ENCODE measurements at regions not wholly inside any gene's neighbourhood (a gene's known extent, or its start where the extent isn't known, plus 50 kb on each side); places are given as distances from the start of the nearest gene placed in this dataset.

GRCh38 chr4:63036159-63036866 lies 1372.9 kb downstream of the TECRL start:
- Histone ChIP-seq H3K4me3 (ENCODE audit: low read length) (no peak overlapping the region), H3K4me1 (ENCODE audit: low read length) (no peaks in the 10 kb centered on the region), H3K9ac (ENCODE audit: low read length) (no peak overlapping the region), H3K9me3 (replicated peaks; ENCODE audit: insufficient read depth, low read length) (no peaks in the 10 kb centered on the region), H3K27me3 (replicated peaks; ENCODE audit: insufficient read depth, low read length) (no peaks in the 10 kb centered on the region), H3K36me3 (replicated peaks; ENCODE audit: insufficient read depth, low read length) (no peaks in the 10 kb centered on the region), H3K9me2 (replicated peaks; ENCODE audit: insufficient read depth, low read length) (no peaks in the 10 kb centered on the region), H4K20me1 (ENCODE audit: insufficient read depth, low read length) (no peaks in the 10 kb centered on the region), H2AFZ (ENCODE audit: low read length) (no peak overlapping the region), H3K4me2 (ENCODE audit: low read depth, low read length) (no peak overlapping the region), H3K79me2 (ENCODE audit: low read length) (no peaks in the 10 kb centered on the region), H3F3A (ENCODE audit: insufficient read depth, low read length) (no peaks in the 10 kb centered on the region), H3K27ac (ENCODE audit: low read length) (no peak overlapping the region)
- DNase-seq: no peak
- TF ChIP-seq EZH2 (optimal IDR thresholded peaks at IDR 0.05; ENCODE audit: low read depth, low read length): no peak
- no peak for TF ChIP-seq CTCF (IDR thresholded peaks at IDR 0.05; ENCODE audit: low read length)
- no peak for TF ChIP-seq EZH2phosphoT487 (IDR thresholded peaks at IDR 0.05; ENCODE audit: low read length)

GRCh38 chr4:63029380-63029779 lies 1379.9 kb downstream of the TECRL start:
- H3F3A ChIP-seq (ENCODE audit: insufficient read depth, low read length): no peaks in the 10 kb centered on the region
- no peak overlapping the region for H3K4me3 ChIP-seq (ENCODE audit: low read length)
- H3K9me3 ChIP-seq (replicated peaks; ENCODE audit: insufficient read depth, low read length): no peaks in the 10 kb centered on the region
- H3K9me2 ChIP-seq (replicated peaks; ENCODE audit: insufficient read depth, low read length): no peaks in the 10 kb centered on the region
- no peak overlapping the region for H2AFZ ChIP-seq (ENCODE audit: low read length)
- H4K20me1 ChIP-seq (ENCODE audit: insufficient read depth, low read length): no peaks in the 10 kb centered on the region
- DNase-seq: no peak
- TF ChIP-seq EZH2phosphoT487 (IDR thresholded peaks at IDR 0.05; ENCODE audit: low read length) (no peak), CTCF (IDR thresholded peaks at IDR 0.05; ENCODE audit: low read length) (no peak), EZH2 (optimal IDR thresholded peaks at IDR 0.05; ENCODE audit: low read depth, low read length) (no peak)
- no peak overlapping the region for H3K4me2 ChIP-seq (ENCODE audit: low read depth, low read length)
- H3K9ac ChIP-seq (ENCODE audit: low read length): no peak overlapping the region
- no peak overlapping the region for H3K27ac ChIP-seq (ENCODE audit: low read length)
- H3K79me2 ChIP-seq (ENCODE audit: low read length): no peaks in the 10 kb centered on the region
- H3K27me3 ChIP-seq (replicated peaks; ENCODE audit: insufficient read depth, low read length): no peaks in the 10 kb centered on the region
- H3K4me1 ChIP-seq (ENCODE audit: low read length): no peaks in the 10 kb centered on the region
- no peaks in the 10 kb centered on the region for H3K36me3 ChIP-seq (replicated peaks; ENCODE audit: insufficient read depth, low read length)

- Histone ChIP-seq H3K9me2 (replicated peaks; ENCODE audit: insufficient read depth, low read length) (no peaks in the 10 kb centered on the region), H3K36me3 (replicated peaks; ENCODE audit: insufficient read depth, low read length) (no peaks in the 10 kb centered on the region), H3K4me1 (ENCODE audit: low read length) (no peaks in the 10 kb centered on the region), H3K79me2 (ENCODE audit: low read length) (no peaks in the 10 kb centered on the region), H4K20me1 (ENCODE audit: insufficient read depth, low read length) (no peaks in the 10 kb centered on the region), H3K9me3 (replicated peaks; ENCODE audit: insufficient read depth, low read length) (no peaks in the 10 kb centered on the region), H3F3A (ENCODE audit: insufficient read depth, low read length) (no peaks in the 10 kb centered on the region), H3K4me3 (ENCODE audit: low read length) (no peak overlapping the region), H3K27ac (ENCODE audit: low read length) (no peak overlapping the region), H2AFZ (ENCODE audit: low read length) (no peak overlapping the region), H3K27me3 (replicated peaks; ENCODE audit: insufficient read depth, low read length) (no peaks in the 10 kb centered on the region), H3K4me2 (ENCODE audit: low read depth, low read length) (no peak overlapping the region), H3K9ac (ENCODE audit: low read length) (no peak overlapping the region)
- TF ChIP-seq EZH2 (optimal IDR thresholded peaks at IDR 0.05; ENCODE audit: low read depth, low read length) (no peak), EZH2phosphoT487 (IDR thresholded peaks at IDR 0.05; ENCODE audit: low read length) (no peak), CTCF (IDR thresholded peaks at IDR 0.05; ENCODE audit: low read length) (no peak)
- no peak for DNase-seq
Observed at GRCh38 chr4:63020661-63021060, 1388.6 kb downstream of the TECRL start.
